Astrocyte (in vitro differentiated cells and primary cell): ENCODE measurements at regions not wholly inside any gene's neighbourhood (a gene's known extent, or its start where the extent isn't known, plus 50 kb on each side); places are given as distances from the start of the nearest gene placed in this dataset.

Source experiments
- DNase-seq: peaks from one replicate; pipeline ENCODE4 v3.0.0-alpha.2; 2010; ENCODE audit warnings: low read depth
- FAIRE-seq: peaks from 2 replicates; lab custom pipeline; 2011; peaks lifted over from hg19 to GRCh38; lab: Jason Lieb, UNC
- H2AFZ ChIP-seq: 2 replicates; pipeline ENCODE4 v1.6.0; 2012; ENCODE audit warnings: low read depth, low read length, inconsistent platforms
- H3K27ac ChIP-seq: 2 replicates; pipeline ENCODE4 v1.5.1; 2011; ENCODE audit warnings: low read depth, low read length, inconsistent platforms
- H3K27me3 ChIP-seq: 2 replicates; pipeline ENCODE4 v1.6.0; 2011; ENCODE audit warnings: low read length, inconsistent platforms; ENCODE audit not compliant: insufficient read depth
- H3K36me3 ChIP-seq: 2 replicates; pipeline ENCODE4 v1.5.1; 2011; ENCODE audit warnings: low read length, inconsistent platforms; ENCODE audit not compliant: insufficient read depth
- H3K4me1 ChIP-seq: 2 replicates; pipeline ENCODE4 v1.5.1; 2011; ENCODE audit warnings: low read length, inconsistent platforms; ENCODE audit not compliant: insufficient read depth
- H3K4me2 ChIP-seq: 2 replicates; pipeline ENCODE4 v1.6.0; 2012; ENCODE audit warnings: low read length, inconsistent platforms
- H3K4me3 ChIP-seq: 2 replicates; pipeline ENCODE4 v1.5.1; 2011; ENCODE audit warnings: low read depth, mild to moderate bottlenecking, low read length, inconsistent platforms; ENCODE audit not compliant: insufficient read depth
- H3K79me2 ChIP-seq: 2 replicates; pipeline ENCODE4 v1.6.0; 2012; ENCODE audit warnings: mild to moderate bottlenecking, low read length, inconsistent platforms; ENCODE audit not compliant: insufficient read depth
- H3K9ac ChIP-seq: 2 replicates; pipeline ENCODE4 v1.6.0; 2012; ENCODE audit warnings: mild to moderate bottlenecking, low read length, inconsistent platforms
- H3K9me3 ChIP-seq: 2 replicates; pipeline ENCODE4 v1.5.1; 2012; ENCODE audit warnings: low read depth, mild to moderate bottlenecking, low read length, inconsistent platforms; ENCODE audit not compliant: insufficient read depth
- H4K20me1 ChIP-seq: 2 replicates; pipeline ENCODE4 v1.6.0; 2012; ENCODE audit warnings: low read length, inconsistent platforms; ENCODE audit not compliant: insufficient read depth
- H3K27ac Mint-ChIP-seq: one replicate; pipeline ENCODE4 v1.8.0; 2021; ENCODE audit warnings: mild to moderate bottlenecking, mixed read lengths; ENCODE audit not compliant: unreplicated experiment
- H3K27me3 Mint-ChIP-seq: one replicate; pipeline ENCODE4 v1.8.0; 2021; ENCODE audit warnings: low read depth, mixed read lengths; ENCODE audit not compliant: unreplicated experiment
- H3K36me3 Mint-ChIP-seq: one replicate; pipeline ENCODE4 v1.8.0; 2021; ENCODE audit warnings: low read depth, mixed read lengths; ENCODE audit not compliant: unreplicated experiment
- H3K4me1 Mint-ChIP-seq: one replicate; pipeline ENCODE4 v1.8.0; 2021; ENCODE audit warnings: low read depth, mixed read lengths; ENCODE audit not compliant: unreplicated experiment
- H3K4me3 Mint-ChIP-seq: one replicate; pipeline ENCODE4 v1.8.0; 2021; ENCODE audit warnings: mild to moderate bottlenecking, moderate library complexity, mixed read lengths; ENCODE audit not compliant: unreplicated experiment
- H3K9me3 Mint-ChIP-seq: one replicate; pipeline ENCODE4 v1.8.0; 2021; ENCODE audit warnings: mild to moderate bottlenecking, mixed read lengths; ENCODE audit not compliant: unreplicated experiment
- CTCF ChIP-seq: IDR thresholded peaks from 2 replicates; pipeline ENCODE4 v1.5.1; 2011; ENCODE audit warnings: low read depth, mild to moderate bottlenecking, inconsistent platforms, low read length, moderate library complexity; ENCODE audit not compliant: insufficient read depth
- EZH2 ChIP-seq: IDR thresholded peaks from 2 replicates; pipeline ENCODE4 v1.6.1; 2012; ENCODE audit warnings: mild to moderate bottlenecking, low read length, inconsistent platforms; ENCODE audit not compliant: insufficient read depth

GRCh38 chr22:48098243-48098920 is 1335.9 kb downstream of the TBC1D22A start:
- no peaks in the 10 kb centered on the region for H3K36me3 Mint-ChIP-seq
- H3K27me3 Mint-ChIP-seq = peaks cover 59% of the 10 kb centered on the region
- peaks cover 4% of the 10 kb centered on the region for H3K9me3 ChIP-seq

GRCh38 chr22:48097723-48098122 is 1335.3 kb downstream of the TBC1D22A start:
- TF ChIP-seq EZH2 (no peak), CTCF (no peak)
- H3K9me3 ChIP-seq = peaks cover 4% of the 10 kb centered on the region
- no peaks in the 10 kb centered on the region for H3K4me1 ChIP-seq
- no peak overlapping the region for H3K4me2 ChIP-seq
- Mint-ChIP-seq H3K27me3 (peaks cover 54% of the 10 kb centered on the region), H3K36me3 (no peaks in the 10 kb centered on the region), H3K4me3 (no peak overlapping the region), H3K4me1 (no peaks in the 10 kb centered on the region), H3K27ac (no peak overlapping the region), H3K9me3 (peaks cover 3% of the 10 kb centered on the region)
- no peaks in the 10 kb centered on the region for H4K20me1 ChIP-seq
- DNase-seq = no peak
- H3K79me2 ChIP-seq = no peaks in the 10 kb centered on the region
- H3K27me3 ChIP-seq = no peaks in the 10 kb centered on the region
- H3K9ac ChIP-seq = no peak overlapping the region
- no peak for FAIRE-seq
- no peaks in the 10 kb centered on the region for H3K36me3 ChIP-seq
- no peak overlapping the region for H3K27ac ChIP-seq
- H3K4me3 ChIP-seq = no peak overlapping the region
- no peak overlapping the region for H2AFZ ChIP-seq

More at GRCh38 chr22:48098243-48098920, 1335.9 kb downstream of the TBC1D22A start:
- TF ChIP-seq CTCF (no peak), EZH2 (no peak)
- DNase-seq (no peak), FAIRE-seq (no peak)
- H3K27ac Mint-ChIP-seq = no peak overlapping the region
- Histone ChIP-seq H3K4me2 (no peak overlapping the region), H3K36me3 (no peaks in the 10 kb centered on the region), H3K27ac (no peak overlapping the region), H3K9ac (no peak overlapping the region), H2AFZ (no peak overlapping the region), H4K20me1 (no peaks in the 10 kb centered on the region), H3K4me1 (no peaks in the 10 kb centered on the region), H3K4me3 (no peak overlapping the region), H3K79me2 (no peaks in the 10 kb centered on the region), H3K27me3 (no peaks in the 10 kb centered on the region)
- H3K4me3 Mint-ChIP-seq = no peak overlapping the region
- H3K4me1 Mint-ChIP-seq = no peaks in the 10 kb centered on the region
- peaks cover 3% of the 10 kb centered on the region for H3K9me3 Mint-ChIP-seq
